ENCODE measurements at regions not wholly inside any gene's neighbourhood (a gene's known extent, or its start where the extent isn't known, plus 50 kb on each side); places are given as distances from the start of the nearest gene placed in this dataset.

DNA sequence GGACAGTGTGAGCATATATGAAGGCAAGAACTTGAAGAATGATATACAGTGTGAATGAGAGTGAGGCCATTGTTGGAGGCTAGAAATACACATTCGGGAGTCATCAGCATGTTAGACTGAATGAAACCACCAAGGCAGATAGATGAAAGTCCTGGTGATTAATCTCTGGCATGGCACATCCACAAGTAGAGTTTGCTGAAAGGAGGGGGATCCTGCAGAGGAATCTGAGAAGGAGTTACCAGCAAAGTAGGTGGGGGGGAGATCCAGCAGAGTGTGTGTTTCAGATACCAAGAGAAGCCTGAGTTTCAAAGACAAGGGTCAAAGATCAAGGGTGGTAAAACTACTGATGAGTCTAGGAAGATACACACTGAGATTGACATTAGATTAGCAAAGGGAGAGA is 426.7 kb upstream of the DCN start:
- DNase-seq, result no peak

DNA sequence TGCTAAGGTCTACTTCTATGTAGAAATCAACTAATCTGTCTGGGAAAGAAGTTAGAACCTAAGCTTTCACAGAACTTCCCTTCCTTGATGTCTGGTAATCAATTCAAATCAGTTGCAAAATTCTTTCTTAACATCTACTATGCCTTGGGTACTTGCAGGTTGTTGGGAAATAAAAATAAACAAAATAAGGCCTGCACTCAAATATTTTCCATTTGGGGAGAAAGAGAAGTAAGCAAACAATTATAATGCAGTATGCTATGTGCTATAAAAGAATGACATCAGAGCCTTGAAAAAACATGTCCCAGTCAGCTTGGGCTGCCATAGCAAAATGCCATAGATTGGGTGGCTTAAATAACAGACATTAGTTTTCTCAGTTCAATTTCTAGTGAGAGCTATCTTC is 425.9 kb upstream of the DCN start:
- DNase-seq, result no peak

DNA sequence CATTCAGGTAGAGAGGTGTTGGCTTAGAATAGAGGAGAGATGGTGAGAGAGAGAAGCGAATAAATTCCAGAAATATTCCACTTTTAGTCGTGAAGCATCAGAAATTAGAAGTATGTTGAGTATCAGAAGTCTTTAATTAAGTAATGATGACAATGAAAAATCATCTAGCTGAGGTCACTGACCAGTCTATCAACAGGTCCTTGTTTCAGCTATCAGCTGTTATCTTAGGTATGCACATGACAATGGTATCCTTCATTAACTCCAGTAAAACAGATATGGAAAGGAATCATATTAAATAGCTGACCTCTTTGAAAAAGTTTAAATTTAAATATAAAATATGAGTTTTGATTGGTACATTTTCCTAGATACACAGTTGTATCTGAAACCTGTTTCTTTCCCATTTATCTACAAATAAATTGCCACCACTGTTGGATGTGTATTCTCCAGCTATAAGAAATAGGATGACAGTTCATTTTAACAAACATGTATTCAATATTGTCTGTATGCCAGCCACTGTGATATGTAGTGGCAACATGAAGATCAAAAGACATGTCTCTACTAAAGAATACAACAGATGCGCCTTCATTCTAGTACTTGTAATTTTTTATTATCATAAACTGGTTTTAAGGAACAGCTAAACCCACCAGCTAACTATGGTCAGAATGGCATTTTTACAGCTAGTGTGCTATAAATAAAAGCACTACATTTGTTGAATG is 424.2 kb upstream of the DCN start:
- DNase-seq, result no peak

DNA sequence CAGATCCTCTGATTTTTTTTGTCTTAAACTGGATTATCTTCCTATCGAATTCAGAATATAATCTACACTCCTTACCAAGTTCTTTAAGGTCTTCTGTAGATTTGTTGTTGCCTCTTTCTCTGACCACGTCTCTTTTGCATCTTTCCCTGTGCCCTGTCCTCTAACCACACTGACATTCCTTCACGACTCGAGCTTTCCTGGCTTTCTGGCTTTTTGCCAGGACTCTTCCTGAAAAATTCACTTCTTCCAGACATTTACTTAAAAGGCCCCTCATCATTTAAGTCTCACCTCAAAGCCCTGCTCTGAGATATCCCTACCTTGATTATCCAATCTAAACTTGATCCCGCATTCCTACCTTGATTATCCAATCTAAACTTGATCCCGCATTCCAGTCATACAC is 422.3 kb upstream of the DCN start:
- no peak for DNase-seq

DNA sequence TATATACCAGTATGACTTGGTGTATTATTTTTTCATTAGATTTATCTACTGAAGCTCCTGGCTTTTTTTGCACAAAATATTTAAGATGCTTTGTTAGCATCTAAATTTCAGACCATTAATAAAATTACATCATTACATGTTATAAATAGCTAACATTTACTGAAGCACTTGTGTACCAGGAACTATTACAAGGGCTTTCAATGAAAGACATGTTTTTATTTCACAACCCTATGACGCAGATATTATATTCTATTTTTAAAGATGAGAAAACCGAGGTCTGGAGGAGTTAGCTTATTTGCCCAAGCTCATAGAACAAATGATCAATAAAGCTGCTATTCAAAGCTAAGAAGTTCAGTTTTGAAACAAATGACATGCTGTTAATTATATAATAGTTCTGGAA is 420.4 kb upstream of the DCN start:
- DNase-seq, result no peak

DNA sequence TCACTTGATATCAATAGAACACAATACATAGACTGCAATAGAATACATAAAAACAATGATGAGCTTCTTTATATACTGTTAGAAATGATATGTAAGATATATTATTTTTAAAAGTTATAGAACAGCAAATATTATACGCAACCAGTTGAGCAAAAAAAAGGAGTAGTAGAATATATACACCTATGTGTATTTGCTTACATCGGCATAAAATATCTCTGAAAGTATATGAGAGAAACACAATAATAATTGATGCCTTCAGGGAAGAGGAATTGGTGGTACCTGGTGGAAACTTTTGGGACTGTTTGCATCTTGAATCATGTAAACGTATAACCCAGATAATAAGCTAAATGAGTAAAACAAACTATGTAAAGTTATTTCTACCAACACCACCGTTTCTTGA is 418.4 kb upstream of the DCN start:
- DNase-seq, result no peak

DNA sequence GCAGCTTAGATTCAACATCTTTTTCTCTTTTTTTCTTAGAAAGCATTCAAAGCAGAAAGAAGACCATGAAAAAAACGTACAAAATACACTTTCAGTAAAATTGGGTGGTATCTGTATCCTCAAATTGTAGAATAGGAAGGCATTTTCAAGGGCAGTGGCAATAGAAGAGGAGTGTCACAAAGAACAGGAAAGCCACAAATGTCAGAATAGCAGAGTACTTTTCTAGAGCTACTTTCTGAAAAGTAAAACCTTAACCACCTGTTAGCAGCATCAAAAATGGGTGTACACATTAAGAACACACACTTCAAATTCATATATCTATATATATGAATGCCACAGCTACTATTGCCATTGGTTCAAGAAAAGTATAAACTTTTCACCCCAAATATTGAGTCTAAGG is 412.1 kb upstream of the DCN start:
- no peak for DNase-seq

DNA sequence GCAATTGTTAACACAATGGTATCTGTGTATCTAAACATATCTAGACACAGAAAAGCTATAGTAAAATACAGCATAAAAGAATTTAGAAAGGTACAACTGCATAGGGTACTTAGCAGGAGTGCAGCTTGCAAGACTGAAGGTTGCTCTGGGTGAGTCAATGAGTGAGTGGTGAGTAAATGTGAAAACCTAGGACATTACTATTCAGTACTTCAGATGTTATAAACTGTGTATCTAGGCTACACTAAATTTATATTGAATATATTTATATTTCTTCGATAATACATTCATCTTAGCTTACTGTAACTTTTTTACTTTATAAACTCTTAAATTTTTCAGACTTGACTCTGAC is 409.0 kb upstream of the DCN start:
- no peak for DNase-seq

DNA sequence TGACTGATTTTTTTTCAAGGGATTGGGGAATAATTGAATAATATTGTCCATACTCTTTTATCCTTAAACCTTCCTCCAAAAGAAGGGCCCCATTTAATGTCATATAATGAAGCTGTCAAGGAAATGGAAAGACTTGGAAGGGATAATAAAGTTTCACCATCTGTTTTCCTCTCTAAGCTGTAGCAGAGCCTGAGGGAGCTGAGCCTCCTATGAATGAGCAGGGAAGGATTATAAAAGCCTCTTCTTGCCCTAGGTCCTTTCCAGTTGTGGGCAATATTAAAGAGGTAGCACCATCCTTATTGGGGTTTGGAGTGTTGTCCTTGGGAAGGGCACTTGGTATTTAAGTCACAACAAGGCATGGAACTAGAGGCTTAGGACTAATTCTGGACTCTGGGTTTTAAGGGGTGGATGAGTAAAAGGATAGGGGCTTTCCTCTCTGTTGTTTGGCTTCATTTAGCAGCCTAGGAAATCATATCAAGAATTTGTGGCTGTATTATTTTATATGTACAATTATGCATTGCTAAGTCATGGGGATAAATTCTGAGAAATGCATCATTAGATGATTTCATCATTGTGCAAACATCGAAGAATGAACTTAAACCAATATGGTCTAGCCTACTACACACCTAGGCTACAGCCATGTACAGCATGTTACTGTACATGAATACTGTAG is 408.5 kb upstream of the DCN start:
- DNase-seq, result no peak

DNA sequence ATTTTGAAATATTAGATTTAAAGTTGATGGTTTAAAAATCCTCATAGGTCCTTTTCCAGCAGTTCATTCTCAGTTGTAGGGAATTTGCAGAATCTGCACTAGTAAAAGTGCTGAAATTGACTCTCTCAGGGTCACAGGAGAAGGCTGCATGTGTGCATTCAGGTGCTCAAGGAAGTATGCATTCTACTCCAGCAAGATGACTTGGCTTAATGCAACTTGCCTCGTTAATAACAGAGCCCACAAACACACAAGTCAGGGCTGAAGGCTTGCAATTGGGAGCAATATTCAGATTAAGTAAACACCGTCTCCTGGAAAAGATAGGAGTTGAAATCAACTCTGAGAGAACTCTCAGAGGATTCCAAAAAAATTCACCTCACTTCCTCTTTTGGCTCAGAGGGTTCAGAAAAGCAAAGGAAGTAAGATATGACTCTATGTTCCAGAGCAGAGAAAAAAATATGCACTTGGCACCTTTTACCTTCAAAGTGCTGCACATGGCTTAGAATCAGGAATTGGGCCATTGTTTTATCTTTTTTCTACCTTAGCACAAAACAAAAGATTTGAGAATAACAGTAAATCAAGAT is 406.3 kb upstream of the DCN start:
- no peak for DNase-seq

DNA sequence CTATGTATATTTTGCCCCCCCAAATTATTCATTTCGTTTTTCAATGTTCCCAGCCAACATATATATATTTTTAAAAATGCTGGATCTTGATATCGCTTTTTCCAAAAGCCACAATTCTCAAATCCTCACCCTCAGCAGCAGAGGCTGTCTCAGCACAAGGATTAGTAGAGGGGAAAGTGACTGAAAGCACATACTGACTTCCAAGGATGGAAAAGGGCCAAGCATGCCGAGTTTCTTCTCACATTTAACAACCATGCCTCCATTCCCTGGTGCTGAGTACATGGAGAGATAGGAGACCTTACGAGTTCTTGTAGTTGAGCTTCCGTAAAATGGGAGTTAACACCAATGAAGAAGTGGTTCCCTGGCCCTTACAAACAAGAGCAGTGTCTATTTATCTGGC is 403.4 kb upstream of the DCN start:
- no peak for DNase-seq

DNA sequence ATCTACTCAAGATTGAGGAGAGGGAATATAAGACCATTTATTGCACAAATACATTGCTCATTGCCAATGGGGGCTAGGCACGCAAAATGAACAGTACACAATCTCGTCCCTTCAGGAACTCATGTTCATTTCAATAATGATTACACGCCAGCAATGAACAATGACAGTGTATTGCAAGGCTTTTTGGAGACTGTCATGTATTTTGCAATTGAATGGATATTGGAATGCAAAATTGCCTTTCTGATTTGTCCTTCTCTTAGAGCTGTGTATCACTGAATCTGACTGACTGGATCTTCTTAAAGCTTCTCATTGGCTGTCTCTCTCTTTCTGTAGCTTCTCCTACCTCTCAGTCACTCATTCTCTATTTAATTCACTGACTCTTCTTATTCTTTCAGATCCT is 400.2 kb upstream of the DCN start:
- no peak for DNase-seq

DNA sequence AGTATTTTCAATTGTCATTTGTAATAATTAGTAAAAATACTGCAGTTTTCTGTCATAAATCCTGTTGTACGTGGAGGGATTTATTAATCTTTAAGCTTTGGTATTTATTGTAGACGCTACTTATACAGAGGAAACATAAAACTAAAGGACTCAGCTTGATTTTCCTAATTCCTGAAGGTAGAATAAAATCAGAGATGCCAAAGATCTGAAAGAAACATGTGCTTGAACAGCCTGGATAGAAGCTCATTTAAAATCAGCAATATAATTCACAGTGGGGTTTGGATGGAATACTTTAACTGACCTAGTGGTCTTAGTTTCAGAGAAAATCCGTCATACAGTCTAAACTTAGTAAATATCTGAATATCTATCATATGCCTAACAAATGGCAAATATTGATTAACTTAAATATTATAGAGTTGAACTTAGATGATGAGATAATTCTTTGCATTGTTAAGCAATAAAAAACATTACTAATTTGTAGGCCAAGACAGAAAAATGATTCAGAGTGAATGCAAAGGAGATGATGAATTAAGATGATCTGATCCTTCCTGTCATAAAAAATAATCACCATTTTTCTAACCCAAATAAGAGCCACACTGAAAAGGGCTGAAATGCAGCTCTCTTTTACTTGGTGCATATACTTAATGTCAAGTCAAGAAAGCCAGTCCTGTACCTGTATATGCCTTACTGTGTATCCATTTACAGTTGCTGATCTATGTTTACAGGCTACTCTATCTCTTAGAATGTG is 397.1 kb upstream of the DCN start:
- DNase-seq, result no peak

DNA sequence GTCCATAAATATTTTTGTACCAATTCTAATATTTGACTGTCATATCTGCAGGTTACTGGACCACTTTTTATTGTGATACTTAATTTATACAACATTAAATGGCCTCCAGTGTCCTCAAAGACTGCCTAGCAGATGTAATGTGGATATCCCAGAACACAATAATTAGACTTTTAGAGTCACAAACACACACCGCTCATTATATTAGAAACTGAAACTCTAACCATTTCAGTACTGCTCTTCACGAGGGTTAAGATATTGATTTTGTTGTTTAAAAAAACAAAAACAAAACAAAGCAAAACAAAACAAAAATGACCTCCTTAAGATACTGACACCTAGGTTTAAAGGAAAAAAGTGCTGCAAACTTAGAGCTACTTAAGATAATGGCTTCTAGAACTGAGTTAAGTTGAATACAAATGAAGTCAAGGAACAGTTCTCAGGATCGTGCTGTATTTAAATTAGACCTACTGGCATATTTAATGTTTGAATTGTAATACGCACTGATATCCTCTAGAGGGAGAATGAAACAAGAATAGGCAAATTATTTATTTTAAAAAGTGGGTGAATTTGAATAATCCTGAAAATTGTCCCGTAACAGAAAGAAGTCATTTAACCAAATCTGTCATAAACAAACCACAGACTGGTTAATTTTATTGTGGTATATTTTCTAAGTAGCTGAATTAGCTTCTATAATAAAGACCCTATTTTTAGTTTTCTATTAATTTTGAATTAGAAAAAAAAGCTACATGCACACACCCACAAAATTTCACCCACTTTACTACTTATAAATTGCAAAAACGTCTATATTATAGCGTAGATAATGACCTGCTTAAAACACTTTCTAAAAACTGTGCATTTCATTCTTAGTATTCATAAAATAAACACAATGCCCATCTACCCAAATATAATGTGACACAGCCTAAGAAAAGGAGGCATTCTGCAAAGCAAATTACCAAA is 395.2 kb upstream of the DCN start:
- DNase-seq, result no peak

DNA sequence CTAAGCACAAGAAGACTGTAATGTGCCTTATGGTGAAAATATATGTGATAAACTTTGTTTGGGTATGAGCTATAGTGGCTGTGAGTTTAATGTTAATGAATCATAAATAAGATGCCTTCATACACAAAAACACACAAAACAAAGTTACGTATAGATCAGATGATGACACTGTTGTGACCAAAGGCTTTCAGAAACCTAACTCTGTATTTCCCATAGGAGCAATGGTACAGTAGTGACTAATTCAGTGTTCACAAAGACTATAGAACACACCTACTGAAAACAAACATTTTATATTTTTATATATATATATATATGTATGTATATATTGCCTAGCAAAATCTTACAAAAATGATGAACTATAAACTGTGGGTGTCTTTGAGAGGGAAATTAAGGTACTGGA is 393.8 kb upstream of the DCN start:
- DNase-seq, result no peak

DNA sequence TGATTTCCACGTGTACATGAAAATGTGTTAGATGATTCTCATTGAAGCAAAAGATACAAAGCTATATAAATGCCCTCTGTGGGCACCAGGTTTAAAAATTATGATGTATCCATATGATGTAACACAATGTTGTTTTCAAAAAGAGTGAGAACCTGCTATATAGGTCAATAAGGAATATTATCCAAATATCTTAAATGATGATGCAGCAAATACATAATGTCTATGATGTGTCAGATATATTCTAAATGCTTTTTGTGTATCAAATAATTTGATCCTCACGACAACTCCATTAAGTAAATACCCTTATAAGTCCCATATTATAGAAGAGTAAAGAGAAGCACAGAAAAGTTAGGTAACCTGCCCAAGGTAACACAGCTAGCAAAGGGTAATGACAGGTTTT is 393.0 kb upstream of the DCN start:
- DNase-seq, result no peak

DNA sequence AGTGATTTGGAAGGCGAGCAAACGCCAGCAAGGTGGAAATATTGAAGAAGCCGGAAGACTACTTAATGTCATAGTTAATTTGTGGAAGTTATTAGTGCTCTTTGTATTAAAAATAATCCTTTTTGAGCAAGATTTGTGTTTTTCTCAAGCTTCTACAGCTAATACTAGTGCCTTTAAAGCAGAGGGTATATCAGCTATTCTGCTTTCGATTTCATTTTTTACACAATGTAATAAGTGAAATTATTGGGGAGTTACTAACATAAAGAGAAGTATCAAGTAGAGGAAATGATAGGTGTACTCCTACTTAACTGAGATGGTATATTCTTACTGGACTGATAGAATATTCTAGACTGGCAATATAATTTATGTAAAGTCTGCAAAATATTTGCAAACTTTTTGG is 392.4 kb upstream of the DCN start:
- DNase-seq, result no peak

DNA sequence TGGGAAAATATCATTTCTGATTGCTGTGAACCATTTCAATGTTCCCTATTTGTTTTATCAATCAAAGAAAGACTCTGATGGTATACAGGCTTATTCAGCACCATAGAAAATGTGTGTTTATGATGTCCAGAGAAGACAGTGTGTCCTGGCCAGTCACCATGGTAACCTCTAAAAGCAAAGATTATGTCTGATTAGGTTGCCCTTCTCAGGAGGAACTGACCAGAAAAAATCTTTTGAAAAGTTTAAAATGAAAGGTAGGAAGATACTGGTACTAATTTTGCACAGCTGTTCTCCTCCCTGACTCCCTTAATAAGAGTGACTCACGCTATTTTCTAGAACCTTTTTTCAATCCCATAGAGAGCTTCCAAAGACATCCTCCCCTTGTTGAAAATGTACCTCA is 391.8 kb upstream of the DCN start:
- no peak for DNase-seq

DNA sequence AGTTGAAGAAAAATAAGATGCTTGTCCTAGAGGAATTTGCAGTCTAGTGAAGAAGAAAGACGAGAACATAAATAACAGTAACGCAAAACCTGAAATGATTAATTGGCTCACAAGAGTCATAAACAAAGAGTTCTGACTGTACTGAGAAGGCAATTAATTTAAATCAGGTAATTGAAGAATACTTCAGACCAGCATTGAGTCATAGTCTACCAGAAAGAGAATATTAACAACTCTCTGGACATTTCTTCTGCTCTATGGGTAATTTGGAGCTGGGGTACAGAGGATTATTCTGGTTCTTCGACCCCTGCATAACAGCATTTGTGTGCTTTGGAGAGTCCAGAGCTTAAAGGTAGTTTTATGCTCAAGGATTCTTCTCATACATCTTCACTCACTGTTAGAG is 390.3 kb upstream of the DCN start:
- no peak for DNase-seq

DNA sequence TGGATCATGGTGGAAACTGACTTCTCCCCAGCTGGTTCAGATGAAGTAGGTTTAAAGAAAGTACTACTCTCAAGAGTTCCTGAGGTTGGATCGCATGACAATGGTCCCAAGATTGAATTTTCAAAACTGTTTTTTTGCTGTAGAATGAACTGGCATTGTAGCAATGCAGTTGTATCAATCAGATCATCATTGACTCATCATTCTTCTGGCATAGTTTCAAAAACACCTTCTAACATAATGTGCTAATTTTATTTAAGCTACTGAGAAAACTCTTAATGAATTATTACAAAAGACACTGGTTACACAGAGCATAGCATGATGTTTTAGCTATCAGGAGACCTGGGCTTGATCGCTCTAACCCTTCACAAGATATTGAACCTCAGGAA is 384.5 kb upstream of the DCN start:
- DNase-seq, result no peak

DNA sequence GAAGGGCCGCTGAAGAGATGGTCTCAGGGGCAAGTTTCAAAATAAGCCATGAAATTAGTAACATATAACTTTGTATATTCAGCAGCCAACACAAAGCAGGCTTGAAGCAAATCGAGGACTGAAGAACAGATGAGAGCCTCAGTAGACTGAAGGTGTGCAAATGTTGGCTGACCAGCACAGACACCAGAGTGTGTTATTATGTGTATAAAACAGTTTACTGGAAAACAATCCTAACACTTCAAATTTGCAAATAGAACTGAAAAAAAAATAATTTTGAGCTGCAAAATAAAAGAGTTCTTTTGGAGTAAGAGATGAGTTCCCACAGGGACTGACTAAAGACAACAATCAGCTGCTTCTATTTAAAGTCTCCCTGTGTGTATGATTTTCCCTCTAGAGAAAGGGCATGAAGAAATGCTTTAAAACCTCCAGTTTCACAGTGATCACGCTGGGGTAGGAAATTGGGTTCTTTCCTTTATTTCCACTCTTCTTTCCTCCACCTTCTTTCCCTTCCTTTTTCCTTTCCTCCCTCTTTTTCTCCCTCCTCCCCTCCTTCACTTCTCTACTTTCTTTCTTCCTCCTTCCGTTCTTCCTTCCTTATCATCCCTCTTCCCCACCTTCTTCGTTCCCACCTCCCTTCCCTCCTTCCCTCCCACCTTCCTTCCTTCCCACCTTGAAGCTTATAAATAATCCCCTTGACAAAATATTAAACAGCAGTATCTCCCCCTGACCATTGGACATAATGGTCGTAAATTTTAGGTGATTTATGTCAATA is 383.9 kb upstream of the DCN start:
- no peak for DNase-seq

DNA sequence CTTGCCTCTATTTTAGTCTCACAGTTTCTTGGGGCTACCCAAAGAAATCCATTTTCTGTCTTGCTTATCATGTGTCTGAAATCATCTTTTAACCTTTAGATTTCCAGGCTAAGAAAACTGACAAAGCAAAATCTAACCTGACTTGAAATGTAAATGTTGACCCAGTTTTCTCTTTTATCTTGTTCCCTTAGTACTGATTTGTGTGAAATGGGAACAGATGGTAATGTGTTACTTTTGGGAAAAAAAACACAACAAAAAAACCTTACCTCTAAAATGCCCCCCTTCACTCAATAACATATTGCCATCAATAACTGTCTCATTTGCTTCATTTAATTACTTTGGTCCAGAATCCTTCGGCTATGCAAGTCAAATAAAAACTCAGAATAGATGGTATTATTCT is 383.2 kb upstream of the DCN start:
- DNase-seq, result no peak
